IPS-18a (cell line): ENCODE measurements at regions not wholly inside any gene's neighbourhood (a gene's known extent, or its start where the extent isn't known, plus 50 kb on each side); places are given as distances from the start of the nearest gene placed in this dataset.

Experiments used
- H3K27ac ChIP-seq: one replicate; pipeline ENCODE4 v1.5.1; 2013; ENCODE audit warnings: low read length
- H3K27me3 ChIP-seq: one replicate; pipeline ENCODE4 v1.6.1; 2013; ENCODE audit warnings: mild to moderate bottlenecking, low read length; ENCODE audit not compliant: control insufficient read depth, insufficient read depth
- H3K36me3 ChIP-seq: one replicate; pipeline ENCODE4 v1.6.1; 2013; ENCODE audit warnings: low read depth, low read length; ENCODE audit not compliant: control insufficient read depth
- H3K4me1 ChIP-seq: one replicate; pipeline ENCODE4 v1.6.1; 2013; ENCODE audit warnings: low read depth, low read length; ENCODE audit not compliant: control insufficient read depth
- H3K4me3 ChIP-seq: one replicate; pipeline ENCODE4 v1.5.1; 2013; ENCODE audit warnings: low read length
- H3K9ac ChIP-seq: one replicate; pipeline ENCODE4 v1.6.1; 2013; ENCODE audit warnings: mild to moderate bottlenecking, low read length, moderate library complexity
- H3K9me3 ChIP-seq: one replicate; pipeline ENCODE4 v1.6.1; 2013; ENCODE audit warnings: low read depth, low read length; ENCODE audit not compliant: control insufficient read depth

DNA sequence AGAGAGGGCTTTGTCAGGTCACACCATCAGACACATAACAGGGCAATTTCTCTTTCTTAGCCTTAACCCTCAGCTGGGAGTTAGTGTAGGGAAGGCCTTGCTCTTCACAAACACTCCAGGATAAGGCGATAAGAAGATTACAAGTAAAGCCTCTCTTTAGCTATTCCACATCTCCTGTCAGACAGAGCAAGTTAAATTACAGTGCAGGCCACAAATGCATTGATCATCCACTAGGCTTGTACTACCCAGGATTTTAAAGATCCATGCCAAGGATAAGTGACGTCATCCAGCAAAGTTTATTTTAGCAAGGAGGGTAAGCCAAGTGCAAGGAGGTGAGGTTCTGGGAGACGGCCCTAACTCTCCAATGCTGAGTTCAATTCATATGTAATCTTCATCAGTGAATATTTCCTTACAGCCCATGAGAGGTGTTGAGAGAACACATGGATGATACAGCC is 890.6 kb upstream of the NR2F2 start:
- no peak overlapping the region for H3K27ac ChIP-seq
- H3K4me1 ChIP-seq = no peaks in the 10 kb centered on the region
- no peak overlapping the region for H3K4me3 ChIP-seq
- H3K27me3 ChIP-seq = no peaks in the 10 kb centered on the region
- H3K9ac ChIP-seq = no peak overlapping the region
- H3K9me3 ChIP-seq = no peaks in the 10 kb centered on the region
- H3K36me3 ChIP-seq = no peaks in the 10 kb centered on the region

- Histone ChIP-seq H3K9ac (no peak overlapping the region), H3K36me3 (no peaks in the 10 kb centered on the region), H3K4me3 (no peak overlapping the region), H3K4me1 (no peaks in the 10 kb centered on the region), H3K27me3 (no peaks in the 10 kb centered on the region), H3K27ac (no peak overlapping the region), H3K9me3 (no peaks in the 10 kb centered on the region)
These were observed 889.8 kb upstream of the NR2F2 start for GRCh38 chr15:95440712-95441111.

DNA sequence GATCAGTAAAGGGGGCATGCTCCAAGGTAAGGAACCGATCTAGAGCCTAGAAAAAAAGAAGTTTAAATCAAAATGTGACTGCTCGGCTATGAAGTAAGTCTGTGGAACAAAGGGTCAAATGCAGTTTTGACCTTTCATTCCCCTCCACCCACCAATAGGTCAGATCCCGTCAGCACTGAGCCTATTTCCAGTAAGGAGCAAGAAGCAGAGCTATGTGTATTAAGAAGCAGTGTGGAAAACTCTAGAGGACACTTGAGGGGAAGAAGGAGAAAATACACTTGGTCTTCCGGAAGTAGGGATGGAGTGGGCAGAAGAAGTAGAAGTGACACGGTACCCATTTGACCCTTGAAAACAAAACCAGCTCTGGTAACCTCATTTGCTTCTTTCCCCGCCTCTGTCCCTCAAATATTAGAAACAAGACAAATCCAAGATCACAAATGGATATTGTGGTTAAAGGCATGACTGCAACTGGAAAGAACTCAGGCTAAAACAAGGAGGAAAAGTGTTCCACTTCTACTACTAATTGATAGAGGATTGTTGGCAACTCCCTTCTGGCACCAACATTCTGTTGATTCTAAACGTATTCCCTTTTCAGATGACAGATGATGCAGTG is 888.3 kb upstream of the NR2F2 start:
- Histone ChIP-seq H3K4me3 (no peak overlapping the region), H3K36me3 (no peaks in the 10 kb centered on the region), H3K4me1 (no peaks in the 10 kb centered on the region), H3K9me3 (no peaks in the 10 kb centered on the region), H3K27ac (no peak overlapping the region), H3K27me3 (no peaks in the 10 kb centered on the region), H3K9ac (no peak overlapping the region)

DNA sequence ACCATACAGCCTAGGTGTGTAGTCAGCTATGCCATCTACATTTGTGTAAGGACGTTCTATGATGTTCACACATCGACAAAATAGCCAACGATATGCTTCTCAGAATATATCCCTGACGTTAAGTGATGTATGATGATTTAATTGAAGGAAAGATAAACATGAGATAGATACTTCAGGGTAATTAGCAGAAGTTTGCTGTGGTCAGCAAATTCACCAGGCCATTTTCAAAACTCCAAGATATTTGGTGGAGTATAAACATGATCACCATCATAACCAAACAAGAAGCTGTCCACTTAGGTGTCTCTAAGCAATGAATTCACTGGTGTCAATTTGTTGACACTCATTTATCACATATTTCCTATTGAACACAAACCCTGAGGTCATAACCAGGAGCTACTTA is 885.6 kb upstream of the NR2F2 start:
- H3K4me1 ChIP-seq = no peaks in the 10 kb centered on the region
- no peak overlapping the region for H3K9ac ChIP-seq
- H3K9me3 ChIP-seq = no peaks in the 10 kb centered on the region
- H3K27me3 ChIP-seq = no peaks in the 10 kb centered on the region
- no peaks in the 10 kb centered on the region for H3K36me3 ChIP-seq
- no peak overlapping the region for H3K27ac ChIP-seq
- no peak overlapping the region for H3K4me3 ChIP-seq

- Histone ChIP-seq H3K9ac (no peak overlapping the region), H3K27ac (no peak overlapping the region), H3K36me3 (no peaks in the 10 kb centered on the region), H3K4me3 (no peak overlapping the region), H3K4me1 (no peaks in the 10 kb centered on the region), H3K9me3 (no peaks in the 10 kb centered on the region), H3K27me3 (no peaks in the 10 kb centered on the region)
These were observed 883.6 kb upstream of the NR2F2 start for GRCh38 chr15:95446854-95447253.

GRCh38 chr15:95447486-95447885 is 883.0 kb upstream of the NR2F2 start:
- Histone ChIP-seq H3K4me3 (no peak overlapping the region), H3K36me3 (no peaks in the 10 kb centered on the region), H3K4me1 (no peaks in the 10 kb centered on the region), H3K9me3 (no peaks in the 10 kb centered on the region), H3K27me3 (no peaks in the 10 kb centered on the region), H3K9ac (no peak overlapping the region), H3K27ac (no peak overlapping the region)

DNA sequence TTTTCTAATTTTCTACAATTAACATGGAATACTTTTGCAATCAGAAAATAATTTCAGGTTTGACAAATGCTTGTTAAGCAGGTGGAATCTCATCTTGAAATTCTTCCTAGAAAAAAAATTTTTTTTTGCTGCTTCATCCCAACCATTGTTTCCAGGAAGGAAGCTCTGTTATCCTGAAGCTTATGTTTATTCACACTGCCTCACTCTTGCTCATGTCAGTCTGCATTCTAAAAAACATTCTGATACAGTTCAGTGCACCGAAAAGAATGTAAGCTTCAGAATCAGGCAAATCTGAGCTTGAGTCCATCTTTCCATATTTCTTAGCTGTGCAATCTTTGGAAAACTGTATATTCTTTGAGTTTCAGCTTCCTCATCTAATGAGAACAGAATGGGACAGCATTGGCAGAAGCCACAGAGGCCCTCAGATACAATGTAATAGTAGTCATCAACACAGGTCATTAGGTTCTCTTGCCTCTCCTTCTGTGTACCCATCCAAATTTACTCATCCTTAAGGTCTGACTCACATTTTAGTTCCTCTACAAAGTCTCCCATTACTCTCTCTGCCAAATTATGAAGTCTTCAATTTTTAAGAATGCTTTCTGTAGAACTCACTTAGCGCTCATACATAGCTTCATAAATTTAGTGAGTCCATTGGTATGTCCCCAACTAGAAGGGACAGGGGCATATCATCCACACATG is 881.8 kb upstream of the NR2F2 start:
- Histone ChIP-seq H3K4me3 (no peak overlapping the region), H3K27me3 (no peaks in the 10 kb centered on the region), H3K9ac (no peak overlapping the region), H3K27ac (no peak overlapping the region), H3K36me3 (no peaks in the 10 kb centered on the region), H3K9me3 (no peaks in the 10 kb centered on the region), H3K4me1 (no peaks in the 10 kb centered on the region)

- Histone ChIP-seq H3K4me3 (no peak overlapping the region), H3K27me3 (no peaks in the 10 kb centered on the region), H3K27ac (no peak overlapping the region), H3K9me3 (no peaks in the 10 kb centered on the region), H3K36me3 (no peaks in the 10 kb centered on the region), H3K4me1 (no peaks in the 10 kb centered on the region), H3K9ac (no peak overlapping the region)
These were observed 881.3 kb upstream of the NR2F2 start for GRCh38 chr15:95449230-95449628.

DNA sequence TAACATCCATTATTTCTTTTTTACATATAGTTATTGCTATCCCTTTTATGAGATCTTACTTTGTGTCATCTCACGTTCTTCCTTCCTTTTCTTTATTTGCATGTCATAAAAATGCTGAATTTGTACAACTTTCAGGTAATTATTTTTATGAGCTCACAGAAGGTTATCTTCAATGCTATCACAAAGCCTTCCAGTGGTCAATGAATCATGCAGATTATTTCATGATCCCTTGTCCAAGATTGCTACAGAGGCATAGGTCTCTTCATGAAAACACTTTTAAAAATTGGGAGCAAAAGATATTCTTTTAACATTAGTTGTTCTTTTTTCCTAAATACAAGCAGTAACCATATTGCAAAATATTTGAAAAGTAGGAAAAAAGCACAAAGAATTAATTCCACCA is 880.1 kb upstream of the NR2F2 start:
- Histone ChIP-seq H3K36me3 (no peaks in the 10 kb centered on the region), H3K27me3 (no peaks in the 10 kb centered on the region), H3K9ac (no peak overlapping the region), H3K27ac (no peak overlapping the region), H3K4me1 (no peaks in the 10 kb centered on the region), H3K9me3 (no peaks in the 10 kb centered on the region), H3K4me3 (no peak overlapping the region)

GRCh38 chr15:95451938-95452337 is 878.6 kb upstream of the NR2F2 start:
- Histone ChIP-seq H3K4me1 (no peaks in the 10 kb centered on the region), H3K27ac (no peak overlapping the region), H3K4me3 (no peak overlapping the region), H3K36me3 (no peaks in the 10 kb centered on the region), H3K27me3 (no peaks in the 10 kb centered on the region), H3K9ac (no peak overlapping the region), H3K9me3 (no peaks in the 10 kb centered on the region)

DNA sequence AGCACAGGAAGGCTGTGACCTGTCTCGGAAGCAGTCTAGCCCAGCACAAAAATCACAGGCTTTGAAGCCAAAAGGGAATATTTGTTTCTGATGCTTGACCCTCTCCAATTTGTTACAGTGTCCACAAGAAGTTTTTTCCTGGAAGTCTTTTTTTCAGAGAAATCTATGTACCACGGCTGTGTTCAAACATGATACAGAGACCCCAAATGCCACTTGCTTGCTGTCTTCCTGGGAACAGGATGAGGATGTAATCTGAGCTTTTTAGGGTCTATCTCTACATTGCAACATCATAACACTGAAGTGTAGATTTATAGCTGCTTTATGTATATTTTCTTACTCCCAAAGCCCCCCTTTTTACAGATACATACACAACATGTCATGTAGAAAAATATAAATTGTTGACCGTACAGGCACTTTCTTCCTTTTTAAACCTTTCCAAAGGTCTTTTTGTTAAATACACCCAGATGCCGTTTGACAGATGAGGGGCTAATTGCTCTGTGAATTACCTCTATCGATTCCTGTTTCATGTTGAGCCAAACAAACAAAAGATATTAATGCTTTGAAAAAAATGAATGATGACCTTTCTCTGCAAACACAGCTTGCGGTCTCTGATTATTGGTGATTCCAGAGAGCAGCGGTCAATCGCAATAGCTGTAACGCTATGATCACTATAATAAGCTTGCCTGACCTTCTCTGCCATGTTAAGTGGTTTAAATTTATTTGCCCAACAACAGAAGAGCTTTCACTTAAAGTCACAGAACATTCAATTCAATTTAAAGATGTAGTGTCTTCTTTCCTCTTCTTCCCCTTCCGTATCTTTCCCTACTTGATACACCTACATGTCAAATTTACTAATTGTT is 875.9 kb upstream of the NR2F2 start:
- Histone ChIP-seq H3K36me3 (no peaks in the 10 kb centered on the region), H3K27me3 (no peaks in the 10 kb centered on the region), H3K4me1 (no peaks in the 10 kb centered on the region), H3K9ac (no peak overlapping the region), H3K9me3 (no peaks in the 10 kb centered on the region), H3K4me3 (no peak overlapping the region), H3K27ac (no peak overlapping the region)
